Ishikawa (cell line): ENCODE measurements at regions not wholly inside any gene's neighbourhood (a gene's known extent, or its start where the extent isn't known, plus 50 kb on each side); places are given as distances from the start of the nearest gene placed in this dataset.

Source experiments
- CEBPB ChIP-seq: IDR thresholded peaks from 2 replicates; pipeline ENCODE4 v1.6.1; 2012
- CREB1 ChIP-seq: IDR thresholded peaks from 2 replicates; pipeline ENCODE4 v1.6.1; 2012; ENCODE audit warnings: low read depth
- EGR1 ChIP-seq: IDR thresholded peaks from 2 replicates; pipeline ENCODE4 v1.6.1; 2012
- EP300 ChIP-seq: IDR thresholded peaks from 2 replicates; pipeline ENCODE4 v1.6.1; 2012; ENCODE audit warnings: borderline replicate concordance
- RAD21 ChIP-seq: IDR thresholded peaks from 2 replicates; pipeline ENCODE4 v1.6.1; 2012; ENCODE audit warnings: low read depth
- TAF1 ChIP-seq: IDR thresholded peaks from 2 replicates; pipeline ENCODE4 v1.6.1; 2012; ENCODE audit warnings: low read depth, mild to moderate bottlenecking
- YY1 ChIP-seq: IDR thresholded peaks from 2 replicates; pipeline ENCODE4 v1.6.1; 2012; ENCODE audit warnings: low read depth
- ZBTB7A ChIP-seq: IDR thresholded peaks from 2 replicates; pipeline ENCODE4 v1.6.1; 2012; ENCODE audit warnings: low read depth
- TF ChIP-seq, protein P1 (sequence below): IDR thresholded peaks from 2 replicates; pipeline ENCODE4 v1.6.1; 2012; ENCODE audit warnings: low read depth, mild to moderate bottlenecking
- TF ChIP-seq, protein P2 (sequence below): IDR thresholded peaks from 2 replicates; pipeline ENCODE4 v1.6.1; 2012

DNA sequence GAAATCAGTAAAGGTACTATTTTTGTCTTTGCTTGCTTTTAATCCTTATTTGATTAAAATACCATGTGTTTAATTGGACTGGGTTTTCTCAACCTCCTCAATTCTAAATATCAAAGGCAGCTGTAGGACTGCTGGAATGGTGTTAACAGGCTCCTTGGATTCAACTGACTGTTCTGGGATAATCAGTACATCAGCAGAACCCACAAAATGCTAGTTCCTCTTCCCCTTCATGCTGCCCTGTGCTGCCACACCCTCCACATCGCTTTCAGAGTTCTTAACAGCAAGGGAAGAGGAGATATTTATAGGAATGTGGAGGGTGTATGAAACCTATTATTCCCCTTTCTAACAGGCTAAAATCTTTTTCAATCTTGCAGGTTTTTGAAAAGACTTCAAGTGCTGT is 82.4 kb downstream of the KCTD12 start:
- TF ChIP-seq RAD21 (no peak), EP300 (no peak), EGR1 (no peak), ZBTB7A (no peak), TAF1 (no peak), YY1 (no peak), CEBPB (no peak), CREB1 (no peak)
- TF ChIP-seq, protein P1, sequence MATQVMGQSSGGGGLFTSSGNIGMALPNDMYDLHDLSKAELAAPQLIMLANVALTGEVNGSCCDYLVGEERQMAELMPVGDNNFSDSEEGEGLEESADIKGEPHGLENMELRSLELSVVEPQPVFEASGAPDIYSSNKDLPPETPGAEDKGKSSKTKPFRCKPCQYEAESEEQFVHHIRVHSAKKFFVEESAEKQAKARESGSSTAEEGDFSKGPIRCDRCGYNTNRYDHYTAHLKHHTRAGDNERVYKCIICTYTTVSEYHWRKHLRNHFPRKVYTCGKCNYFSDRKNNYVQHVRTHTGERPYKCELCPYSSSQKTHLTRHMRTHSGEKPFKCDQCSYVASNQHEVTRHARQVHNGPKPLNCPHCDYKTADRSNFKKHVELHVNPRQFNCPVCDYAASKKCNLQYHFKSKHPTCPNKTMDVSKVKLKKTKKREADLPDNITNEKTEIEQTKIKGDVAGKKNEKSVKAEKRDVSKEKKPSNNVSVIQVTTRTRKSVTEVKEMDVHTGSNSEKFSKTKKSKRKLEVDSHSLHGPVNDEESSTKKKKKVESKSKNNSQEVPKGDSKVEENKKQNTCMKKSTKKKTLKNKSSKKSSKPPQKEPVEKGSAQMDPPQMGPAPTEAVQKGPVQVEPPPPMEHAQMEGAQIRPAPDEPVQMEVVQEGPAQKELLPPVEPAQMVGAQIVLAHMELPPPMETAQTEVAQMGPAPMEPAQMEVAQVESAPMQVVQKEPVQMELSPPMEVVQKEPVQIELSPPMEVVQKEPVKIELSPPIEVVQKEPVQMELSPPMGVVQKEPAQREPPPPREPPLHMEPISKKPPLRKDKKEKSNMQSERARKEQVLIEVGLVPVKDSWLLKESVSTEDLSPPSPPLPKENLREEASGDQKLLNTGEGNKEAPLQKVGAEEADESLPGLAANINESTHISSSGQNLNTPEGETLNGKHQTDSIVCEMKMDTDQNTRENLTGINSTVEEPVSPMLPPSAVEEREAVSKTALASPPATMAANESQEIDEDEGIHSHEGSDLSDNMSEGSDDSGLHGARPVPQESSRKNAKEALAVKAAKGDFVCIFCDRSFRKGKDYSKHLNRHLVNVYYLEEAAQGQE = no peak
- TF ChIP-seq, protein P2, sequence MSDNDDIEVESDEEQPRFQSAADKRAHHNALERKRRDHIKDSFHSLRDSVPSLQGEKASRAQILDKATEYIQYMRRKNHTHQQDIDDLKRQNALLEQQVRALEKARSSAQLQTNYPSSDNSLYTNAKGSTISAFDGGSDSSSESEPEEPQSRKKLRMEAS = no peak
